ENCODE measurements at regions not wholly inside any gene's neighbourhood (a gene's known extent, or its start where the extent isn't known, plus 50 kb on each side); places are given as distances from the start of the nearest gene placed in this dataset.

DNA sequence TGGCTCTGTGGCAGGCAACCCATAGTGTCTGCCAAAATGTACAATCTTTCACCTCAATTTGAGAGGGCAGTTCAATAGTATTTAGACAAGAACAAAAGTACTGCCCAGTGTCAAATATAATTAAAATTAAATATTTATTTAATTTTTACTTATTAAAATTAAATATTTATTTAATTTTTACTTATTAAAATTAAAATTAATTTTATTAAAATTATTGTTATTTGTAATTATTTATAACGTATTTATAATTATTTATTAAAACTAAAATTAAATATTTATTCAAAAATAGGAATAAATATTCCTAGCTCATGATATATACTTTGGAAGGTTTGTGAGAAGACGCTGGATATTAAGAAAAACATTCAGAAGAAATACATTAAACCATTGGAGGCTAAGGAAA lies 93.7 kb upstream of the CAV2 start:
- no peak overlapping the region for H2BK20ac ChIP-seq (ENCODE audit: low read depth, low read length, poor library complexity, severe bottlenecking)
- peaks cover 0 to 12% (median 2%) of the 10 kb centered on the region in 3 experiments; a peak in 4 of 7 replicates for H3K36me3 Mint-ChIP-seq (ENCODE audit: insufficient read depth in 1 of 3, low read depth in 3 of 3)
- no peak overlapping the region for H3K56ac ChIP-seq (ENCODE audit: insufficient read length, low read depth, low read length)
- H3K79me2 ChIP-seq (ENCODE audit: insufficient read depth, low read length), result no peaks in the 10 kb centered on the region
- no peak overlapping the region for H3K9ac ChIP-seq (ENCODE audit: extremely low read depth, insufficient read length, low read length)
- H3K4me1 Mint-ChIP-seq, result peaks cover 7 to 11% of the 10 kb centered on the region in 2 experiments
- H3K23ac ChIP-seq (ENCODE audit: insufficient read length, low read depth, low read length), result no peak overlapping the region
- no peaks in the 10 kb centered on the region for H4K20me1 ChIP-seq (ENCODE audit: control insufficient read depth, insufficient read depth, insufficient read length)
- no peak overlapping the region for H3K14ac ChIP-seq (ENCODE audit: insufficient read depth, low read length)
- H3K23me2 ChIP-seq (ENCODE audit: insufficient read length, low read depth, low read length, poor library complexity, severe bottlenecking), result no peaks in the 10 kb centered on the region
- no peak overlapping the region for H3K27ac Mint-ChIP-seq
- no peak overlapping the region for H2AK5ac ChIP-seq (ENCODE audit: insufficient read length, low read length)
- TF ChIP-seq, protein P1, sequence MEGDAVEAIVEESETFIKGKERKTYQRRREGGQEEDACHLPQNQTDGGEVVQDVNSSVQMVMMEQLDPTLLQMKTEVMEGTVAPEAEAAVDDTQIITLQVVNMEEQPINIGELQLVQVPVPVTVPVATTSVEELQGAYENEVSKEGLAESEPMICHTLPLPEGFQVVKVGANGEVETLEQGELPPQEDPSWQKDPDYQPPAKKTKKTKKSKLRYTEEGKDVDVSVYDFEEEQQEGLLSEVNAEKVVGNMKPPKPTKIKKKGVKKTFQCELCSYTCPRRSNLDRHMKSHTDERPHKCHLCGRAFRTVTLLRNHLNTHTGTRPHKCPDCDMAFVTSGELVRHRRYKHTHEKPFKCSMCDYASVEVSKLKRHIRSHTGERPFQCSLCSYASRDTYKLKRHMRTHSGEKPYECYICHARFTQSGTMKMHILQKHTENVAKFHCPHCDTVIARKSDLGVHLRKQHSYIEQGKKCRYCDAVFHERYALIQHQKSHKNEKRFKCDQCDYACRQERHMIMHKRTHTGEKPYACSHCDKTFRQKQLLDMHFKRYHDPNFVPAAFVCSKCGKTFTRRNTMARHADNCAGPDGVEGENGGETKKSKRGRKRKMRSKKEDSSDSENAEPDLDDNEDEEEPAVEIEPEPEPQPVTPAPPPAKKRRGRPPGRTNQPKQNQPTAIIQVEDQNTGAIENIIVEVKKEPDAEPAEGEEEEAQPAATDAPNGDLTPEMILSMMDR (conservative IDR thresholded peaks at IDR 0.05), result no peak
- H4K91ac ChIP-seq (ENCODE audit: insufficient read length, low read depth, low read length), result no peak overlapping the region
- H2BK12ac ChIP-seq (ENCODE audit: insufficient read length, low read depth, low read length), result no peak overlapping the region
- H3K4ac ChIP-seq (ENCODE audit: low read depth, low read length), result no peak overlapping the region
- no peak overlapping the region for H2BK15ac ChIP-seq (ENCODE audit: low read depth, low read length)
- no peak overlapping the region for H2BK5ac ChIP-seq (ENCODE audit: insufficient read length, low read length)
- no peaks in the 10 kb centered on the region for H3K27me3 Mint-ChIP-seq (ENCODE audit: low read depth)
- no CpG with 5 or more reads among the region's 2 CpGs for WGBS (ENCODE audit: extremely low coverage, insufficient read length, low lambda C conversion rate)
- DNase-seq, result no peak
- H4K8ac ChIP-seq (replicated peaks; ENCODE audit: insufficient read length, low read depth, low read length), result no peak overlapping the region
- H3K79me1 ChIP-seq (ENCODE audit: insufficient read depth, low read depth, low read length, poor library complexity, severe bottlenecking), result no peaks in the 10 kb centered on the region
- H3K9me3 ChIP-seq (ENCODE audit: control insufficient read depth, low read depth, low read length), result no peaks in the 10 kb centered on the region
- H3K18ac ChIP-seq (ENCODE audit: insufficient read length, low read depth, low read length), result no peak overlapping the region
- H3K27ac ChIP-seq (ENCODE audit: insufficient read length, low read depth, low read length), result no peak overlapping the region
- H3K4me1 ChIP-seq (ENCODE audit: insufficient read depth, low read length), result no peaks in the 10 kb centered on the region; the same call in 1 of the 2 replicates
- H3K4me3 Mint-ChIP-seq, result no peak overlapping the region
- no peak overlapping the region for H3T11ph ChIP-seq (ENCODE audit: low read length)
- H3K27me3 ChIP-seq (ENCODE audit: insufficient read depth, low read length), result no peaks in the 10 kb centered on the region
- H2BK120ac ChIP-seq (ENCODE audit: low read depth, low read length, poor library complexity, severe bottlenecking), result no peak overlapping the region
- no peak overlapping the region for H3K4me2 ChIP-seq (ENCODE audit: insufficient read depth, insufficient read length, low read length)
- no peak overlapping the region for H4K5ac ChIP-seq (ENCODE audit: insufficient read length, low read depth, low read length)
- H3K9me3 Mint-ChIP-seq, result peaks cover 3 to 8% of the 10 kb centered on the region in 2 experiments; a peak in 4 of 5 replicates
- H2AFZ ChIP-seq (ENCODE audit: low read length), result no peak overlapping the region

All from H9 (cell line).